ENCODE measurements at regions not wholly inside any gene's neighbourhood (a gene's known extent, or its start where the extent isn't known, plus 50 kb on each side); places are given as distances from the start of the nearest gene placed in this dataset.

DNA sequence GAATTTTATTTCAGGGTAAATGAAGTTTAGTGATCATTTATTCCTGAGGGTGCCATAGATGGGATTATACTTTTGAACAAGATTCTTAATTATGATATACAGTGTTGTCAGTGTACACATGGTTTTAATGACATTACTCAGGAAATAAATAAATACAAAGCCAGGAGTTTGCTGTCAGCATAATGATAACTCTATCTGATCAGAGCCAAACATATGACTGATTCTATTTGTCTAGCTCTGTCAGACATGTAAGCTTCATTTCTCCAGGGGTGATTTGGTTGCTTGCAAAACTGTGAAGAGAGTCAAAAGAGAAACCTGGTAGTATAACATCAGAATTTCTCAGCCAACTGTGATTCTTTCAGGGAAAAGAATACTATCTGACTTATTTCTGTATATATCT, 1425.8 kb upstream of the C9orf72 start:
- TF ChIP-seq CTCF (IDR thresholded peaks at IDR 0.05) = no peak
- no peak for TF ChIP-seq POLR2A (IDR thresholded peaks at IDR 0.05)

Measured in right lobe of liver (tissue), 4 donors.